Stimulated activated naive CD8-positive, alpha-beta T cell treated with anti-CD3 and anti-CD28 coated beads, Interleukin-15, Interleukin-2, amounts not matched to agents 100 ng/mL and 50 ng/mL, for 24 hours (primary cell): ENCODE measurements at regions not wholly inside any gene's neighbourhood (a gene's known extent, or its start where the extent isn't known, plus 50 kb on each side); places are given as distances from the start of the nearest gene placed in this dataset.

Experiments
- H3K27ac Mint-ChIP-seq: one replicate; pipeline ENCODE4 v1.8.0; 2021; ENCODE audit warnings: mild to moderate bottlenecking, mixed read lengths
- H3K27me3 Mint-ChIP-seq: one replicate; pipeline ENCODE4 v1.8.0; 2021; ENCODE audit warnings: mixed read lengths
- H3K36me3 Mint-ChIP-seq: one replicate; pipeline ENCODE4 v1.8.0; 2021; ENCODE audit warnings: low read depth, mixed read lengths
- H3K4me1 Mint-ChIP-seq: one replicate; pipeline ENCODE4 v1.8.0; 2021; ENCODE audit warnings: low read depth, mixed read lengths
- H3K4me3 Mint-ChIP-seq: one replicate; pipeline ENCODE4 v1.8.0; 2021; ENCODE audit warnings: mild to moderate bottlenecking, mixed read lengths
- H3K9me3 Mint-ChIP-seq: one replicate; pipeline ENCODE4 v1.8.0; 2021; ENCODE audit warnings: mixed read lengths

DNA sequence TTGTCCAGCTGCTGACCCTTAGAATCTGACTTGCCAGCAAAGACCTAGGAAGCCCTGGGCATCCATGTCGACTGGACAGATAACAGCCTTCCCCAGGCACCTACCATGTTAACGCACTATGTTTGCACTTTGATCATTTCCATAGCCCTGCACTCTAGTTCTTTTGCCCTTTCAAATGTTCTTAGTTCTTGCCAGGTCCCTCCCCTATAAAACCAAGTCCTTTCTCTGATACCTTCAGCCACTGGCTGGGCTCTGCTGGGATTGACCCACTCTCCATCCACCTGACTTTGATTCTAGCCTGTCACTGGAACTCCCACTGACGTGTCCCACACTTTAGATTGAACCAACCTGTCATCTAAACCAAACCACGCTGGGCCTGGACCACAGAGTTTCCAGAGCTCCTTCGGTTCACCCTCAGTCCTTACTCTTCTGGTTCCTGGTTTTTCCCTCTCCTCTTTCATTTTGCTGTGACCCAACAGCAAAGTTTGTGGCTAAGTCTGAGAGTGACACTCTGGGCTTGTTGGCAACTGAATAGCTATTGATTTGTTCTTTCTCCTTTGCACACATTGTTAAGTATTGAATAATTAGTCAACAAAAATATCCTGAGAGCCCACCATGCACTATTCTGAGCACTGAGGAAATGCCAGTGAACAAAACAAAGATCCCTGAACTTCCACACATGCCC is 51.8 kb upstream of the STK38L start:
- Mint-ChIP-seq H3K27ac (no peak overlapping the region), H3K27me3 (no peaks in the 10 kb centered on the region), H3K4me3 (no peak overlapping the region), H3K36me3 (no peaks in the 10 kb centered on the region), H3K9me3 (no peaks in the 10 kb centered on the region), H3K4me1 (no peaks in the 10 kb centered on the region)

DNA sequence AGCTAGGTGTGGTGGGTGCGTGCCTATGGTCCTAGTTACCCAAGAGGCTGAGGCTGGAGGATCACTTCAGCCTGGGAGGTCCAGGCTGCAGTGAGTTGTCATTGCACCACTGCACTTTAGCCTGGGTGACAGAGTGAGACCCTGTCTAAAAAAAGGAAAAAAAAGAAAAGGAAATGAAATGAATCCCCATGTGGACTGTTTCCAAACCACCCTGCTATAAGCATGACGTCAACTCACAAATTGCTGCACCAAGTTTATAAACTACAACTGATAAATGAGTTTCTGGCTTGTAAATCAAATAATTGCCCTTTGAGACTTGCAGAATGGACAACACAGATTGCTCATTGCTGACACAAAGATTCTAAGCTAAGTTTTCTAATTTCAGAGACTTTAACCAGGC is 51.0 kb upstream of the STK38L start:
- Mint-ChIP-seq H3K9me3 (no peaks in the 10 kb centered on the region), H3K36me3 (no peaks in the 10 kb centered on the region)

DNA sequence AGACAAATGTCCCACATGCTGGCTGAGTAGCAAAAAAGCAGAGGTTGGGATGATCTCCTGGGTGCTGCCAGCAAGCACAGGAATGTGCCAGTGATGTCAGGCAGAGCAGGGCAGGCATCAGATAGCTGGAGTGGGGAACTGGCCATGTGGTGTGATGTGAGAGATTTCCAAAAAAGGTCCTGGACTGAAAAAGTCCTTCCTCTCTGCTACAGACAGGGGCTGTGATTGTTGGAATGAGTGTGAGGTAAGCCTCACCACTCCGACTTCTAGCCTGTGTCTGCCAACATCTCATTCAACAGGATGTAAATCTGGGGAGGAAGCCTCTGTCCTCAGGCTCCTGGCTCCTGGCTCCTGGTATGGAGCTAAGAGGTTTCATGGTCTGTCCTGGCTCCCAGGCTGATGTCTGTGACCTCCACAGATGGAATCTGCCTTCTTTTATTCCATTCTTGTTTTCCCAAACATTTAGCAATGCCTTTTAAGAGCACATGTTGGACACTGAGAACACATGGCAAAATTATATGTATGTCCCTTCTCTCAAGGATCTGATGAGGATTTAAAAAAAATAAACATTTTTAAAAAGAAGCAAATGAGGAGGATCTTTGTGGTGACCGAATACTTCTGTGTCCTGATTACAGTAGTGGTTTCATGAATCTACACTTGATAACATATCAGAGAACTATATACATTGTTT is 50.1 kb upstream of the STK38L start:
- Mint-ChIP-seq H3K4me3 (no peak overlapping the region), H3K4me1 (no peaks in the 10 kb centered on the region), H3K27me3 (no peaks in the 10 kb centered on the region), H3K9me3 (no peaks in the 10 kb centered on the region), H3K27ac (no peak overlapping the region), H3K36me3 (no peaks in the 10 kb centered on the region)

More for the DNA sequence above, 51.0 kb upstream of the STK38L start:
- H3K27ac Mint-ChIP-seq, result no peak overlapping the region
- H3K27me3 Mint-ChIP-seq, result no peaks in the 10 kb centered on the region
- H3K4me3 Mint-ChIP-seq, result no peak overlapping the region
- H3K4me1 Mint-ChIP-seq, result no peaks in the 10 kb centered on the region
